C4-2B (cell line): ENCODE measurements at regions not wholly inside any gene's neighbourhood (a gene's known extent, or its start where the extent isn't known, plus 50 kb on each side); places are given as distances from the start of the nearest gene placed in this dataset.

Source experiments
- ZFX ChIP-seq: fragments of 450-650 bp; IDR thresholded peaks from 2 replicates; pipeline ENCODE4 v1.6.1; 2017
- TF ChIP-seq, protein P1 (sequence below): fragments of 450-650 bp; conservative IDR thresholded peaks from 2 replicates; pipeline ENCODE4 v1.5.1; 2017; ENCODE audit warnings: mild to moderate bottlenecking

DNA sequence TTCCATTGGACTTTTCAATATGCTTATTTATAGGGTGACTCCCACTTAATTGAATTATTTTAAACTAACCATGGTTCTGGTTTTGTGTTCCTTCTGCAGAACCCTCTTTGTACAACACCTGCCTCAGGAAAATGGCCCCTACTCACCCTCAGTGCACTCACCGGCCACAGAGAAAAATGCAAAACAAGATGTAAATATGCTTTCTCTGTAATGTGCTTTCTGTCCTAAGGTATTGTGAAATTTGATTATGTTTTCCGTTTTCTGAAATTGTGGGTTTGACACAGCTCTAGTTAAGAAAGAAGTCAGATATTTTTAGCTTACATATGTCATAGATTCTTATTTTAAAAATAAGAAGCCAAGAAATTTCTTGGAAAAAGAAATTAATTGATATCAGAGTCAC, 357.7 kb upstream of the SMIM21 start:
- TF ChIP-seq, protein P1, sequence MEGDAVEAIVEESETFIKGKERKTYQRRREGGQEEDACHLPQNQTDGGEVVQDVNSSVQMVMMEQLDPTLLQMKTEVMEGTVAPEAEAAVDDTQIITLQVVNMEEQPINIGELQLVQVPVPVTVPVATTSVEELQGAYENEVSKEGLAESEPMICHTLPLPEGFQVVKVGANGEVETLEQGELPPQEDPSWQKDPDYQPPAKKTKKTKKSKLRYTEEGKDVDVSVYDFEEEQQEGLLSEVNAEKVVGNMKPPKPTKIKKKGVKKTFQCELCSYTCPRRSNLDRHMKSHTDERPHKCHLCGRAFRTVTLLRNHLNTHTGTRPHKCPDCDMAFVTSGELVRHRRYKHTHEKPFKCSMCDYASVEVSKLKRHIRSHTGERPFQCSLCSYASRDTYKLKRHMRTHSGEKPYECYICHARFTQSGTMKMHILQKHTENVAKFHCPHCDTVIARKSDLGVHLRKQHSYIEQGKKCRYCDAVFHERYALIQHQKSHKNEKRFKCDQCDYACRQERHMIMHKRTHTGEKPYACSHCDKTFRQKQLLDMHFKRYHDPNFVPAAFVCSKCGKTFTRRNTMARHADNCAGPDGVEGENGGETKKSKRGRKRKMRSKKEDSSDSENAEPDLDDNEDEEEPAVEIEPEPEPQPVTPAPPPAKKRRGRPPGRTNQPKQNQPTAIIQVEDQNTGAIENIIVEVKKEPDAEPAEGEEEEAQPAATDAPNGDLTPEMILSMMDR, result no peak
- no peak for TF ChIP-seq ZFX
